ENCODE measurements at regions not wholly inside any gene's neighbourhood (a gene's known extent, or its start where the extent isn't known, plus 50 kb on each side); places are given as distances from the start of the nearest gene placed in this dataset.

DNA sequence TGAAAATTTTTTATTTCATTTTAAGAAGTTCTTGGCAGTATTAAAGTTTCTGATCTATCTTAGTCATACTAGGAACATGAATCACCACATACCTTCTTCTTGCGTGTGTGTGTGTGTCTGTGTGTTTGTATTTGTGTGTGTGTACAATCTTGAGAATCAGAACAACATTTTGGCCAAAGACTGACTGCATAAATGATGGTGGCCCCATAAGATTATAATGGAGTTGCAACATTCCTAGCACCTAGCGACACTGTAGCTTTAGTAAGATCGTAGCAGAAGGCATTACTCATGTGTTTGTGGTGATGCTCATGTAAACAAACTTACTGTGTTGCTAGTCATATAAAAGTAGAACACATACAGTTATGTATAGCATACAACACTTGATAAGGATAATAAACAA, 205.4 kb downstream of the FAM76B start:
- TF ChIP-seq, protein P1, sequence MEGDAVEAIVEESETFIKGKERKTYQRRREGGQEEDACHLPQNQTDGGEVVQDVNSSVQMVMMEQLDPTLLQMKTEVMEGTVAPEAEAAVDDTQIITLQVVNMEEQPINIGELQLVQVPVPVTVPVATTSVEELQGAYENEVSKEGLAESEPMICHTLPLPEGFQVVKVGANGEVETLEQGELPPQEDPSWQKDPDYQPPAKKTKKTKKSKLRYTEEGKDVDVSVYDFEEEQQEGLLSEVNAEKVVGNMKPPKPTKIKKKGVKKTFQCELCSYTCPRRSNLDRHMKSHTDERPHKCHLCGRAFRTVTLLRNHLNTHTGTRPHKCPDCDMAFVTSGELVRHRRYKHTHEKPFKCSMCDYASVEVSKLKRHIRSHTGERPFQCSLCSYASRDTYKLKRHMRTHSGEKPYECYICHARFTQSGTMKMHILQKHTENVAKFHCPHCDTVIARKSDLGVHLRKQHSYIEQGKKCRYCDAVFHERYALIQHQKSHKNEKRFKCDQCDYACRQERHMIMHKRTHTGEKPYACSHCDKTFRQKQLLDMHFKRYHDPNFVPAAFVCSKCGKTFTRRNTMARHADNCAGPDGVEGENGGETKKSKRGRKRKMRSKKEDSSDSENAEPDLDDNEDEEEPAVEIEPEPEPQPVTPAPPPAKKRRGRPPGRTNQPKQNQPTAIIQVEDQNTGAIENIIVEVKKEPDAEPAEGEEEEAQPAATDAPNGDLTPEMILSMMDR (IDR thresholded peaks at IDR 0.05): no peak
- TF ChIP-seq POLR2A (IDR thresholded peaks at IDR 0.05): no peak
